HG03175 (cell line): ENCODE measurements at regions not wholly inside any gene's neighbourhood (a gene's known extent, or its start where the extent isn't known, plus 50 kb on each side); places are given as distances from the start of the nearest gene placed in this dataset.
"Not testable (repeated sequence)": the region's sequence is repeated elsewhere in the genome, so short reads cannot be mapped to it uniquely, and the experiment has no call there.

Experiments
- ATAC-seq: cut with Tn5 transposase; IDR thresholded peaks from one replicate; pipeline ENCODE4 v1.9.1; 2021; ENCODE audit warnings: mild to moderate bottlenecking, moderate library complexity; ENCODE audit not compliant: unreplicated experiment

DNA sequence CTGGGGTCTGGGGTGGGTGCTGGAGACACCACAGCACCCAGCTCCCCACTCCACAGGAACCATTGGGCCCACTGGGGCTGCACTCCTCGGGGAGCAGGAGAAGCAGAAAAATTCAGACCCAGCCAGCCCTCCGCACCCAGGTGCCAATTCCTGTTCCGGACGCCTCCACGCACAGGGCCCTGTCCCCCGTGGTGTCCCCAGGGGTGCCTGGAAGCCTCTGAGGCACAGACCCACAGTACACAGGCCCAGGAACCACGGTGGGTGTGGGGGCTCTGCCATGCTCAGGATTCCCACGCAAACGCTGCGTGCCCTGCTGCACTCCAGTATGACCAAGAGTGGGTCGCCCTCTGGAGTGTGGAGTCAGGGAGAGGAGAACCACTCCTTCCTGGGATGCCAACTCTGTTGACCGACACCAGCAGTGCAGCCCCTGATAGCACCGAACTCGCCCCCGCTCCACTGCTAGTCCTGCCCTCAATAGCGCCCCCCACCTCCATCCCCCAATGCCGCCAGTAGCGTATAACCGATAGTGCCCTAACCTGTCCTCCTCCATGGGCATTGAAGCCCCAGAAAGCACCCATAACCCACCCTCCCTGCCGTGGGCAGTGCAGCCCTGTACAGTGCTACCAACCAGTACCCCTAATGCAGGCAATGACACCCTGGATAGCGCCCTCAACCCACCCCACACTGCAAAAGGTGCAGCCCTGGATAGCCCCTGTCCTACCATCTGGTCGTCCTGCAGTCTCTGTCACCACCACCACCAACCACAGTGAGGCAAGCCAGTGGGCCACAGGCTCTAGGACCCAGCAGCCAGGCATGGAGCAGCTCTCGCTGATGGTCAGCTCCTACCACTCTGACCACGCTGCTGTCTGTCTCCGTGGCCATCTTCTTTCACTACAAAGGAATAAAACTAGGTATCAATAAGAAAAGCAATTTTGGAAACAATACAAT, 2877.2 kb downstream of the RPIA start:
- not testable (repeated sequence) for ATAC-seq

DNA sequence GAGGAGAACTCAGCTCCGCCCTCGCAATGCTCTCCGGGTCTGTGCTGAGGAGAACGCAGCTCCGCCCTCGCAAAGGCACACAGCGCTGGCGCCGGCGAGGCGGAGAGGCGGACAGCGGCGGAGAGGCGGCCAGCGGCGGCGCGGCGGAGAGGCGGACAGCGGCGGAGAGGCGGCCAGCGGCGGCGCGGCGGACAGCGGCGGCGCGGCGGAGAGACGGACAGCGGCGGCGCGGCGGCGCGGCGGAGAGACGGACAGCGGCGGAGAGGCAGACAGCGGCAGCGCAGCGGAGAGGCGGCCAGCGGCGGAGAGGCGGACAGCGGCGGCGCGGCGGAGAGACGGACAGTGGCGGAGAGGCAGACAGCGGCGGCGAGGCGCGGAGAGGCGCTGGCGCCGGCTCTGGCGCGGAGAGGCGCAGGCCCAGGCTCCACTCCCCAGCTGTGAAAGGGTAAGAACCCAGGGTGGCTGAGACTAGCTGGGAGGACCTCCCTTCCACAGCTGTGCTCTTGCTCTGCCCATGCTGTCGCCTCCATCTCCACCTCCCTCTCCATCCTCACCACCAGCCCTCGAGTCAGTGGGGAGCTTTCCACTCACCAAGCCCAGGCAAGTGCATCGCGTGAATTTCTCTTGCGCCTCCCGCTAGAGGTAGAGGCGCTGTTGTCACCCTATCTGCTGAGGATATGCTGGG, 2879.9 kb downstream of the RPIA start:
- ATAC-seq = not testable (repeated sequence)

DNA sequence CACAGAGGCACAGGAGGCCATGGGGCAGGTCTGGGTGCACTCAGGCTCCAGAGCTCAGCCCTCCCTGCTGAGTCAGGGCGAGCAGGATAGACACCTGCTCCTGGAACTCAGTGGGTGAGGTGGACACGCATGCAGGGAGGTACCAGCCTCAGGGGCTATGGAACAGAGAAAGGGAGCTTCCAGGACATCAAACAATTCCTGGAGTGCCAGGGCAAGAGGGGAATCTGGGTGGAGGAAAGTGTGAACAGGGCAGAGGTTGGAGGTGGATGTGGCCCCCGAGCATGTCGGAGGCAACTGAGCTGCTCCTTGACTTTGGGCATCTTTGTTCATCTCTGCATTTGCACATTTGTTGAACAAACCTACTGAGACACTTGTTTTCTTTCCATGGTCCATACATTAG, 2881.5 kb downstream of the RPIA start:
- ATAC-seq = not testable (repeated sequence)

DNA sequence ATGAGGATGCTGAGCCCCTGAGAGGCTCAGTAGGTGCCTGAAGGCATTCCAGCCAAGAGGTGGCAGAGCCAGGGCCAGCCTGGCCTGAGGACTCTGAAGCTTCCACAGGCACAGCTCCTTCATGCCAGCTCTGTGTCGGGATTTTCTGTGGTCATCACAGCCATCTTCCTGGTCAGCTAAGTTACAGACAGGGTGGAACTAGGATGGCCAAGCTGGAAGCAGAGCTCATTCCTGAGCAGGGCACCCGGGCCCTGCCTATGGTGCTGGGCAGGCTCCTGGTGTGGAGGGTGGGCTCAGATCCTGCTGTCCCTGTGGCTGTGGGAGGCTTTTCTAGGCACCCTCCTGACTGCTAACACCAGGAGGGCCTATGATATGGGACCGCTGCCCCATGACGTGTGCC, 2882.3 kb downstream of the RPIA start:
- ATAC-seq = not testable (repeated sequence)

DNA sequence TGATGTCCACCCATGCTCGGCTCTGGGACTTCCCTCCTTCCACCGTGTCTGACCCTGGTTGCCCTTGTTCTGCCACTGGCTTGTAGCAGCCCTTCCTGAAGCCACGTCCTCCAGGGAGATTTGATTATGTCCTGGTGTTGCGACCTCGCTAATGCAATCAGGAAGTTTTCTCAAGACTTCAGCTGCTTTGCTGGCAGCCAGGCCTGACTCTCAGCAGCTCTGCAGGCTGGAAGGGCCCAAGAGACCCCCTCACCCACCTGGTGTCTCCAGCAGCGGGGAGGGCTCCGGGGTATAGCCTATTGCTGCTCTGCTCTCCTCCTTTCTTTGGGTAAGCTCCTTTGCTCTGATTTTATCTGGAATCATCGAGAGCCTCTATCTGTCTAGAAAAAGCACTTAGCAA, 2882.8 kb downstream of the RPIA start:
- not testable (repeated sequence) for ATAC-seq

DNA sequence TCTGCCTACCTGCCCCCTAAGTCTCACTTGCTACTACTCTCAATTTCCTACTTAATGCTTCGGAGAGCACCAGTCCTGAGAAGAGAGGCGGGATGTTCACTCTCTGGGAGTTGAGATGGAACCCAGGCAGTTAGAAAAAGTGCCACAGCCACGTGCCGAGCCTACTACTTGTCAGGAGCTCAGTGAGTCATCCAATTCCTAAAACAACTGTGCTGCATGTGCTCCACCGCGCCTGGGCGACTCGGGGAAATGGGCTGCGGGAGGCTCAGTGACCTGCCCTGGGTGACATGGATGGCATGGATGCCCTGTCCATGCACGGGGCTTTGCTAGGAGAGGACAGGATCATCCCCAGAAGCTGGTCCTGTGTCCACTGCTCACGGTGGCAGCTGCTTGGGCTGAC, 2884.2 kb downstream of the RPIA start:
- ATAC-seq = not testable (repeated sequence)

DNA sequence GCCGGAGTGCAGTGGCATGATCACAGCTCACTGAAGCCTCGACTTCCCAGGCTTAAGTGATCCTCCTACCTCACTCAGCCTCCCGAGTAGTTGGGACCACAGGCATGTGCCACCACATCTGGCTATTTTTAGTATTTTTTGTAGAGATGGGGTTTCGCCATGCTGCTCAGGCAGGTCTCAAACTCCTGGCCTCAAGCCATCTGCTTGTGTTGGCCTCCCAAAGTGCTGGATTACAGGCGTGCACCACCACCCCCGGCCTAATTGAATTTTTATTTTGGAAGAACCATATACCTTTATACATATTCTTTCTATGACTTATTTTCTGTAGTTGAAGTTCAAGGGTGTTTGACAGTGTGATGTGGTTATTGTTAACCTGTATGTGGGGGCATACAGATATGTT, 2885.9 kb downstream of the RPIA start:
- ATAC-seq = not testable (repeated sequence)

DNA sequence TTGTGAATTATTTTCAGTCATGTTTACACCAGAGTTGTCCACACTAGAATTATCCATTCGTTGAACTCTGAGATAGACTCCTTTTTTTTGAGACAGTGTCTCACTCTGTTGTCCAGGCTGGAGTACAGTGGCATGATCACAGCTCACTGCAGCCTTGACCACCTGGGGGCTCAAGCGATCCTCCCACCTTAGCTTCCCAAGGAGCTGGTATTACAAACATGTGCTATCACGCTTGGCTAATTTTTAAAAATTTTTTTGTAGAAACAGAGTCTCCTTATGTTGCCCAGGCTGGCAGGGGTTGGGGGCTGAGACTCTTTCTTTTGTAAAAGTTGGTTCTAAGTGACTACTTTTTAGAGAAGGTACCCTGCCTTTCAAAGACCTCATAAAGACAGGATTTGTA, 2887.2 kb downstream of the RPIA start:
- not testable (repeated sequence) for ATAC-seq

DNA sequence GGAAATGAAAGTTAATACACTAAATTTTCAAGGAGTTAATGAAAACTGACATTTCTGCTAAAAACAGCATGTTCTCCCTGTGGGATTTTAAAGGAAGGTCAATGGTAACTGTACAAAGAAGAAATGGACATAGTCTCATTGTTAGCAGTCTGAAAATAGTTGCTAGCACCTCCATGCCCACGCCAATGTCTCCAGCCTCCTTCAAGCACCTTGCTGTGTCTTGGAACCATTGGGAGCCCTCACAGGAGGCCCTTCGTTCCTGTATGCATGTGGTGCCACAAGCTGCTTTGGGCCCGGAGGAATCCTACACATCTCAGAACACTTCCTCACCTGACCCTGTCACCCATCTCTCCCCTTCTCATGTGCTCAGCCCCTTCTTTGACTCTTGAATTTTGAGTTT, 2888.1 kb downstream of the RPIA start:
- ATAC-seq = not testable (repeated sequence)

DNA sequence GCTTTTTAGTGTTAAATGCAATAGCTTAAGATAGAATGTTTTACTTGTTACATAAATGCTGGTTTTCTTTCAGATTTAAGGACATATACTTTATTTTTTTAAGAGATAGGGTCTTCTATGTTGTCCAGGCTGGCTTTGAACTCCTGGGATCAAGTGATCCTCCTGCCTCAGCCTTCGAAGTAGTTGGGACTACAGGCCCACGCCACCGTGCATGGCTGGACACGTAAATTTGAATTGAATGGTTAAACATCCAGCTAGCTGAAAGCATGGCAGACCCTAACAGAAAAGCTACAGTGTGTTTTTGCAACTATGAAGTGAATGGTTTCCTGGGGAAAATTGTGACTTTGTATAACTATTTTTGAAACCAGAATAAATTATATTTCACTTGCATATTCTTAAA, 2888.6 kb downstream of the RPIA start:
- ATAC-seq = not testable (repeated sequence)

DNA sequence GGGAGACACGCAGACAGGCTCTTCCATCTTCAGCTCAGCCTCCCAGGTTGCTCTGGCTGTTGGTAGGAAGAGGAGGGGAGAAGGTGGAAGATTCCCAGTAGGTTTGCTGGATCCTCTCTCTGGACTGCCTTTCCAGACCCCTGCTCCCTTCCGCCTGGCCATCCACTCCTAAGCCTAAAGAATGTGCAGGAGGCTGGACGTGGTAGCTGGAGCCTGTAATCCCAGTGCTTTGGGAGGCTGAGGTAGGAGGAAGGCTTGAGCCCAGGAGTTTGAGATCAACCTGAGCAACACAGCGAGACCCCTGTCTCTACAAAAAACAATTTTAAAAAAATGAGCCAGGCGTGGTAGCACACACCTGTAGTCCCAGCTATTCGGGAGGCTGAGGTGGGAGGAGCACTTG, 2895.6 kb downstream of the RPIA start:
- not testable (repeated sequence) for ATAC-seq

DNA sequence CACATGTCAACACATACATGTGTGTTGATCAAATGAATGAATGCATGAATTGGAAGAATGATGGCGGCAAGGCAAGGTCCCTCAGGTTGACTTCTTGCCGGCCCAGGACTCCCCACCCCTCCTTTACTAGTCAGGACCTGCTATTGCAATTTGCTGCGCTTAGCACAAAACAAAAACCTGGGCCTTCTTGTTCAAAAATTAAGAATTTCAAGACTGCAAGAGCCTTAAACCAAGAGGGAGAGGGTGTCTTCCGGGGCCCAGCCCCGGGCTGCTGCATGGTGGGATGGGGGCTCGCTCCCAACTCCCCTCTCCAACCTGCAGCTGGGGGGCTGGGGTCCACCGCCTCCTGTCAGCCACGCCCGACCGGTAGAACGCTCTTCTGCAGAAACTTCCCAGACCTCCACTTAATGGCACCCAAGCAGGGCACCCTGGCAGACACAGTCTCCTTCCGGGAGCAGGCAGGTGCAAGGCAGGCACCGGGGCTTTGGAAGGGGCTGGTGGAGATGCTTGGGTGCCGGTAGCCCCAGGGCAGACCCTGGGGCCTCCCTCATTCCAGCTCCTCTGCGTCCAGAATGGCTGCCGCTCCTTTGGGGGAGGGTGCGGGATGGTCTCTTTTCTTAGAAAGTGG, 2896.5 kb downstream of the RPIA start:
- ATAC-seq = not testable (repeated sequence)

DNA sequence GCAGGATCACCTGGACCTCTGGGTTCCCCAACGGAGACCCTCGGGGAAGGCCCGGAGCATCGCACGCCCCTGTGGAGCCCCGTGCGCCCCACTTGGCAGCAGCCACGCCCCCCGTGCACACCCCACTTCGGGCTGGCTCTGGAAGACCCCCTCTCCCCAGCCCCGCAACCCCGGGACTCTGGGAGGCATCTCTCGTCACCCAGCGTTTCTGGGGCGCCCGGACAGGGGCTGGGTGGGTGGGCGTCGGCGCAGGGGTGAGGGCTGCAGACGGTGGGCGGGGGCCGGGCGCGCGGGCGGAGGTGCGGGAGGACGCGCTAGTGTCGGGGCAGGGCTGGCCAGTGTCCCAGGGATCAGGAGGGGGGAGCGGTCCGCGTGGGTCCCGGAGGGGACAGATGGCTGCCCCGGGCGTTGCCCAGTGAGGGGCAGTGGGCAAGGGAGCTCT, 2897.3 kb downstream of the RPIA start:
- ATAC-seq = not testable (repeated sequence)

DNA sequence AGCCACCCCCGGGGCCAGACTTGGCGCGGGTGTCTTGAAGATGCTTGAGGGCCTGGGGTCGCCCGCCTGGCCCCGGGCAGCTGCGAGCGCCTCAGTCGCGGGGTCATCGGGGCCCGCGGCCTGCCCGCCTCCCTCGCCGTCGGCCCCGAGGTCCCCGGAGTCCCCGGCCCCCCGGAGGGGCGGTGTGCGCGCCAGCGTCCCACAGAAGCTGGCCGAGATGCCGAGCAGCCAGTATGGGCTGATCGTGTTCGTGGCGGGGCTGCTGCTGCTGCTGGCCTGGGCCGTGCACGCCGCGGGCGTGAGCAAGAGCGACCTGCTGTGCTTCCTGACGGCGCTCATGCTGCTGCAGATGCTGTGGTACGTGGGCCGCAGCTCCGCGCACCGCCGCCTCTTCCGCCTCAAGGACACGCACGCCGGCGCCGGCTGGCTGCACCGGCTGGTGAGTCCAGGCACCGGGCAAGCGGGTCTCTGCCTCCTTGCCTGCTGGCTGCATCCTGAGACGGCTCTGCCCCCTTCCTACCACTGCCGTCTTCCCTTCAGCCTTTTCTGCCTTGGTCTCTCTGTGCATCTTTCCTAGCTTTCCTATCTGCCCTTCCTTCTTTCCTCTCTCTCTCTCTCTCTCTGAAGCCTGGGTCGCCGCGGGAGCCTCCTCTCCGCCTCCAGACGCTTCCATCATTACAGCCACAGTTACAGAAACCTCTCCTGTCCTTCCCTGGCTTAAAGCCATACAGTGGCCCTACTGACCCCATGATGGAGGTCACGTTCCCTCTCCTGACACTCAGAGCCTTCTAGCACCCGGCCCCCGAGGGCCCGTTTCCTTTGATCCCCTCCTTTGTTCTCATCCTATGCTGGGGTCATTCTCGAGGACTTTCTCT, 2898.2 kb downstream of the RPIA start:
- not testable (repeated sequence) for ATAC-seq

DNA sequence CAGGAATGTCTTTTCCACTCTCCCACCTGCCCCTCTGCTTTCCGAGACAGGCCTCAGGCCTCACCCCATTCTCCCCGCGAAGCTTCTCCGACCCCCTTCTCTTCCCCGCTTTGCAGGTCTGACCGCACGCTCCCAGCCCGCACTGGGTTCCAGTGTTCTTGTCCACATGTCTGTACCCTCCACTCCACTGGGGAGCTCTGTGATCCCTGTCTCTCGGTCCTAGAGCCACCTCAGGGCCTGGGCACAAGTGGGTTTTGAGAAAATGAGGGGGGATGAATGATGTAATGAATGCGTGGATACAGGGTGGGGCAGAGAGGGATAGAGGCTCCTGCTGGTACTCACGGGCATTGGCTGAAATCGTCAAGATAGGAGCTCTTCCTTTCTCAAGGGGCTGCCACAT, 2898.9 kb downstream of the RPIA start:
- ATAC-seq = not testable (repeated sequence)

DNA sequence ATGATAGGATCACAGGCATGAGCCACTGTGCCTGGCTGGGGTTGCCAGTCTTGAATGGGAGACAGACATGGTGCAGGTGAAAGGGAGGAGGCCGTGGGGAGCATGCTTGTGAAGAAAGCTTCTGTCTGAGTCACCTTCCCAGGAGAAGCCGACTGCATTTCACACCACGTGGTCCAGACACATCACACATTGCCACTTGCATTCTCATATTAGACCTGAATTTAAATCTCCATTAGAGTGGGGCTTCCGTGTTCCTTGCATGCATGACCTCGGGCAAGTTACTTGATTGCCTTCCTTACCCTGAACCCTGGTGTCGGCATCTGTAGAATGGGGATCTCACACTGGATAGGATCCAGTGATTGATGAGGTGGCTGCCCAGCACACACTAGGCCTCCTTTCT, 2899.6 kb downstream of the RPIA start:
- not testable (repeated sequence) for ATAC-seq

DNA sequence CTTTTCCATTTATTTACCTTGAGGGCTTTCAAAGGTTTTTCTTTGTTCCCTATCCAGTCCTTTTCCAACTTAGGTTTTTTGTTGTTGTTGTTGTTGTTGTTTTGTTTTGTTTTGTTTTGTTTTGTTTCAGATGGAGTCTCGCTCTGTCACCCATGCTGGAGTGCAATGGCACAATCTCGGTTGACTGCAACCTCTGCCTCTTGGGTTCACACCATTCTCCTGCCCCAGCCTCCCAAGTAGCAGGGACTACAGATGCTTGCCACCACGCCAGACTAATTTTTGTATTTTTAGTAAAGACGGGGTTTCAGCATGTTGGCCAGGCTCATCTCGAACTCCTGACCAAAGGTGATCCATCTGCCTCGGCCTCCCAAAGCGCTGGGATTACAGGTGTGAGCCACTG, 2906.0 kb downstream of the RPIA start:
- not testable (repeated sequence) for ATAC-seq

DNA sequence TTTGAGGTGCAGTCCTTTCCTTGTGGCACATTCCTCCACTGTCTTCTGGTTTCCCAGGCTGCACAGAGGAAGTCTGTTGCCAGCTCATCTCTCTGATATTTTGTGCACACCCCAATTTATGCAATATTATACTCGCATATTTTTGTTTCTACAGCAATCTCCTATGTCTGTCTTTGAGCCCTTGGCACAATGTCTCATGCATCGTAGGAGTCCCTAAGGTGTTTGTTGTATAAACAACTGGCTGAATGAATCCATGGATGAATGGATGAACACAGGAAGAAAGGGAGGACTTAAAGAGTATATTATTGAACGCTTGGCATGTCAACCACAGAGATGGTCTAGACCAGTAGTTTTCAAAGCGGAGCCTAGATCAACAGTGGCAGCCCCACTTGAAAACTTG, 2907.0 kb downstream of the RPIA start:
- not testable (repeated sequence) for ATAC-seq

DNA sequence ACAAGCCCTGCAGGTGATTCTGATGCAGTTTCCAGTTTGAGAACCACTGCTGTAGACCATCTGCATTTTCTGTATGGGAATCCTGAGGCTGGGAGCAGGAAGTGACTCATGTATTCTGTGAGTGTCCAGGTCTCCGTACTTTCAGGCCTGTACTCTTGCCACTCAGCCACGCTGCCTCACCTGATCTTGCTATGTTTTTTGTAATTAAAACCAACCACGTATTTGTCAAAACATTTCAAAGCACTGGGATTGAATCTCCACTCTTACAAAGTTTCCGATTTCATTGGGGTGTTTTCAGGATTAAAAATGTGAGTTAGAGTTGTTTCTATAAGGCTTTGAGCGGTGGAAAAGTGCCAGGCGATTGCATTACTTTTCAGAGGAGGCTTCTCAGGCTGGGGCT, 2907.5 kb downstream of the RPIA start:
- not testable (repeated sequence) for ATAC-seq

DNA sequence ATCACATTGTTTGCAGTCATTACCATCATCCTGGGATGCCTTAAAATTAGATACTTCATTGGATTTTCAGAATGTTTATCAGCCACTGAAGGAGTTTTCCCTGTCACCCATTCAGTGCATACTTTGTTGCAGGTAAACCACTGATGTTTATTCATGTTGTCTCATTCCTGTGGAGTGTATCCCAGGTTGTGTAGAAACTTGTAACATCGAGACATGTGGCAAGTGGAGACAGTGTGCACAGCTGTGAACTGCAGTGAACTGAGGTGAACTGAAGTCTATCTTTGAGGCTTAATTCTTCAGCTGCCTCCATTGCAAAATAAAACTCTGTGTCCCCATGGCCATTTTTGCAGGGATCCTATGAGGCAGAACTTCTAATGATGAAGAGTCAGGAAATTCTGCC, 2911.4 kb downstream of the RPIA start:
- not testable (repeated sequence) for ATAC-seq
